HepG2 (cell line): ENCODE measurements at regions not wholly inside any gene's neighbourhood (a gene's known extent, or its start where the extent isn't known, plus 50 kb on each side); places are given as distances from the start of the nearest gene placed in this dataset.

Experiments used
- ATAC-seq: fragments of 200-7000 bp; cut with Tn5 transposase; 3 replicates; pipeline ENCODE4 v1.9.1; 2020; ENCODE audit warnings: mild to moderate bottlenecking, moderate library complexity
- BruUV-seq: library from RNA; stranded (reverse); fragments of 400-500 nt; replicated peaks from 2 replicates; lab custom pipeline; 2021; lab: Mats Ljungman, UMichigan
- CTCF ChIA-PET: fragments of 300-600 bp; formaldehyde crosslinking; extraction: SDS; loops from one replicate; lab custom pipeline; 2021; ENCODE audit warnings: low total read pairs, inconsistent platforms, low intra/inter-chr PET ratio; lab: Yijun Ruan, JAX
- POLR2A ChIA-PET: fragments of 350-600 bp; sonication (Branson Sonifier 250); formaldehyde crosslinking; loops from one replicate; lab custom pipeline; 2020; ENCODE audit warnings: antibody characterized with exemption, inconsistent platforms; lab: Yijun Ruan, JAX
- DNase-seq: peaks from one replicate; pipeline ENCODE4 v3.0.0-alpha.2; 2015; ENCODE audit warnings: low spot score
- FAIRE-seq: peaks from 3 replicates; lab custom pipeline; 2011; peaks lifted over from hg19 to GRCh38; lab: Jason Lieb, UNC
- H2AFZ ChIP-seq: one replicate; pipeline ENCODE4 v1.6.1; 2011; ENCODE audit warnings: low read length, inconsistent platforms
- H3K27ac ChIP-seq: fragments of 300-600 bp; 3 replicates; pipeline ENCODE4 v1.8.0; 2011; ENCODE audit warnings: mixed run types, mild to moderate bottlenecking, mixed read lengths, low read length, inconsistent platforms; ENCODE audit not compliant: insufficient read depth; ENCODE audit errors: extremely low read length
- H3K27me3 ChIP-seq, 2 experiments: fragments of 200-600 bp in 1 of 2; 2 replicates in 1 of 2; 3 replicates in 1 of 2; pipeline versions ENCODE4 v1.6.0 to v1.8.0; 2011; ENCODE audit warnings: low read length in 2 of 2, mild to moderate bottlenecking in 2 of 2, moderate library complexity in 2 of 2, inconsistent platforms in 1 of 2; ENCODE audit not compliant: insufficient read depth in 2 of 2, control insufficient read depth in 1 of 2
- H3K36me3 ChIP-seq, 2 experiments: fragments of 200-600 bp in 1 of 2; replicated peaks in 1 of 2; 2 replicates in 1 of 2; 3 replicates in 1 of 2; pipeline versions ENCODE4 v1.5.1 to v1.8.0; 2011; ENCODE audit warnings: low read length in 2 of 2, inconsistent platforms in 1 of 2; ENCODE audit not compliant: insufficient read depth in 2 of 2, control insufficient read depth in 1 of 2
- H3K4me1 ChIP-seq: 2 replicates; pipeline ENCODE4 v1.5.1; 2012; ENCODE audit warnings: low read length, inconsistent platforms; ENCODE audit not compliant: insufficient read depth
- H3K4me2 ChIP-seq: 2 replicates; pipeline ENCODE4 v1.6.0; 2011; ENCODE audit warnings: low read depth, low read length, inconsistent platforms
- H3K4me3 ChIP-seq, 3 experiments: fragments of 200-600 bp in 1 of 3; sonication (generic), shearing (Covaris generic) in 1 of 3; replicated peaks in 1 of 3; 2 replicates each; pipeline ENCODE4 v1.5.1; 2011 to 2016; ENCODE audit warnings: low read length in 3 of 3, inconsistent platforms in 2 of 3, low read depth in 2 of 3, mild to moderate bottlenecking in 2 of 3, control low read depth in 1 of 3, mixed read lengths in 1 of 3; ENCODE audit not compliant: insufficient read depth in 1 of 3
- H3K79me2 ChIP-seq: one replicate; pipeline ENCODE4 v1.6.1; 2011; ENCODE audit warnings: low read length, inconsistent platforms; ENCODE audit not compliant: insufficient read depth
- H3K9ac ChIP-seq: 2 replicates; pipeline ENCODE4 v1.6.0; 2011; ENCODE audit warnings: mild to moderate bottlenecking, low read depth, low read length, inconsistent platforms; ENCODE audit not compliant: insufficient read depth
- H3K9me3 ChIP-seq: 2 replicates; pipeline ENCODE4 v1.5.1; 2012; ENCODE audit warnings: mild to moderate bottlenecking, low read length
- H4K20me1 ChIP-seq: 2 replicates; pipeline ENCODE4 v1.6.0; 2011; ENCODE audit warnings: inconsistent platforms, mild to moderate bottlenecking, low read length, moderate library complexity; ENCODE audit not compliant: insufficient read depth
- HDAC2 ChIP-seq: sonication (generic); formaldehyde crosslinking; IDR thresholded peaks from 2 replicates; pipeline ENCODE4 v1.4.0; 2020; ENCODE audit warnings: missing genetic modification reagents
- HNRNPUL1 ChIP-seq: fragments of 200-400 bp; formaldehyde crosslinking; IDR thresholded peaks from 2 replicates; pipeline ENCODE4 v1.6.1; 2017; ENCODE audit warnings: low read depth, mild to moderate bottlenecking, low read length, moderate library complexity
- HOMEZ ChIP-seq: IDR thresholded peaks from 2 replicates; pipeline ENCODE4 v1.6.1; 2016; ENCODE audit warnings: low read depth
- NPAS2 ChIP-seq: sonication (generic); formaldehyde crosslinking; IDR thresholded peaks from 2 replicates; pipeline ENCODE4 v1.8.0; 2022; ENCODE audit warnings: mild to moderate bottlenecking, missing genetic modification reagents, borderline replicate concordance
- PCBP2 ChIP-seq: fragments of 200-400 bp; formaldehyde crosslinking; optimal IDR thresholded peaks from 2 replicates; pipeline ENCODE3; 2018; ENCODE audit warnings: low read length, low read depth; ENCODE audit not compliant: poor library complexity, severe bottlenecking
- RBM22 ChIP-seq: fragments of 200-400 bp; formaldehyde crosslinking; optimal IDR thresholded peaks from 2 replicates; pipeline ENCODE3; 2017; ENCODE audit warnings: mild to moderate bottlenecking, low read length, moderate library complexity
- SP4 ChIP-seq: sonication (generic); formaldehyde crosslinking; IDR thresholded peaks from 2 replicates; pipeline ENCODE4 v1.8.1; 2023; ENCODE audit warnings: mild to moderate bottlenecking, missing genetic modification reagents
- TFE3 ChIP-seq: IDR thresholded peaks from 2 replicates; pipeline ENCODE4 v1.6.1; 2016
- XBP1 ChIP-seq: sonication (generic); formaldehyde crosslinking; IDR thresholded peaks from 2 replicates; pipeline ENCODE4 v1.5.0; 2020; ENCODE audit warnings: missing genetic modification reagents
- ZBTB3 ChIP-seq: sonication (generic); formaldehyde crosslinking; IDR thresholded peaks from 2 replicates; pipeline ENCODE4 v1.4.0; 2020; ENCODE audit warnings: low read depth, mild to moderate bottlenecking, moderate library complexity, missing genetic modification reagents, borderline replicate concordance
- ZBTB8A ChIP-seq: sonication (generic); formaldehyde crosslinking; IDR thresholded peaks from 2 replicates; pipeline ENCODE4 v1.4.0; 2020; ENCODE audit warnings: mild to moderate bottlenecking, low read depth, missing genetic modification reagents, borderline replicate concordance
- ZNF136 ChIP-seq: sonication (generic); formaldehyde crosslinking; IDR thresholded peaks from 2 replicates; pipeline ENCODE4 v1.8.1; 2022; ENCODE audit warnings: low read depth, mild to moderate bottlenecking, moderate library complexity, missing genetic modification reagents
- ZNF225 ChIP-seq: sonication (generic); formaldehyde crosslinking; IDR thresholded peaks from 2 replicates; pipeline ENCODE4 v1.4.0; 2020; ENCODE audit warnings: mild to moderate bottlenecking, missing genetic modification reagents
- ZNF543 ChIP-seq: sonication (generic); formaldehyde crosslinking; IDR thresholded peaks from 2 replicates; pipeline ENCODE4 v1.4.0; 2020; ENCODE audit warnings: mild to moderate bottlenecking, missing genetic modification reagents
- ZNF550 ChIP-seq: sonication (generic); formaldehyde crosslinking; IDR thresholded peaks from 2 replicates; pipeline ENCODE4 v1.4.0; 2020; ENCODE audit warnings: mild to moderate bottlenecking, missing genetic modification reagents, borderline replicate concordance
- ZSCAN25 ChIP-seq: sonication (generic); formaldehyde crosslinking; IDR thresholded peaks from 2 replicates; pipeline ENCODE4 v1.8.0; 2022; ENCODE audit warnings: mild to moderate bottlenecking, missing genetic modification reagents
- WGBS: methylation state at CpG from one replicate; pipeline ENCODE4 v1.1.6; 2017; ENCODE audit warnings: low lambda C conversion rate; 5-methylcytosine and 5-hydroxymethylcytosine counted together
- in situ Hi-C: cut with HindIII; loops from 2 replicates; pipeline ENCODE4 v1.10.0; 2017; ENCODE audit warnings: low pct_unique_long_range_greater_than_20kb; ENCODE audit not compliant: extremely low pct_ligation_motif_present
- intact Hi-C: fragments of 100-400 bp; cut with micrococcal nuclease; formaldehyde crosslinking; loops from one replicate; pipeline ENCODE4 v1.10.0; 2022; ENCODE audit not compliant: unreplicated experiment

GRCh38 chr4:123844374-123844773 is 447.8 kb downstream of the SPRY1 start:
- no peak overlapping the region for H3K27ac ChIP-seq
- intact Hi-C loops = no loop called here
- H4K20me1 ChIP-seq = no peaks in the 10 kb centered on the region
- ChIA-PET POLR2A (no interaction called here), CTCF (no interaction called here)
- H3K4me1 ChIP-seq = peaks cover 8% of the 10 kb centered on the region
- DNase-seq (no peak), ATAC-seq (no peak; the same call in 1 of the 3 replicates), FAIRE-seq (no peak)
- H3K9me3 ChIP-seq = no peaks in the 10 kb centered on the region
- in situ Hi-C loops = no loop called here
- 71% methylated on average over 4 of the region's 4 CpGs for WGBS
- H3K9ac ChIP-seq = no peak overlapping the region
- BruUV-seq = no TSS peak
- H2AFZ ChIP-seq = no peak overlapping the region
- no peaks in the 10 kb centered on the region for H3K36me3 ChIP-seq
- no peak overlapping the region for H3K4me2 ChIP-seq
- no peak overlapping the region for H3K4me3 ChIP-seq
- H3K79me2 ChIP-seq = no peaks in the 10 kb centered on the region
- H3K27me3 ChIP-seq = no peaks in the 10 kb centered on the region
- TF ChIP-seq ZSCAN25 (no peak), ZNF225 (no peak), ZNF550 (CRISPR knock-in tag) (no peak), NPAS2 (CRISPR knock-in tag) (no peak), TFE3 (CRISPR knock-in tag) (no peak), HDAC2 (CRISPR knock-in tag) (no peak), XBP1 (CRISPR knock-in tag) (no peak), HNRNPUL1 (no peak), ZNF543 (CRISPR knock-in tag) (no peak), ZNF136 (no peak), ZBTB8A (CRISPR knock-in tag) (no peak), PCBP2 (no peak), RBM22 (no peak), HOMEZ (CRISPR knock-in tag) (no peak), SP4 (CRISPR knock-in tag) (no peak), ZBTB3 (CRISPR knock-in tag) (no peak)
